Stimulated activated CD8-positive, alpha-beta memory T cell treated with anti-CD3 and anti-CD28 coated beads, Interleukin-2, amount 100 ng/mL, for 1 hour (primary cell): ENCODE measurements at regions not wholly inside any gene's neighbourhood (a gene's known extent, or its start where the extent isn't known, plus 50 kb on each side); places are given as distances from the start of the nearest gene placed in this dataset.
"Not testable (repeated sequence)": the region's sequence is repeated elsewhere in the genome, so short reads cannot be mapped to it uniquely, and the experiment has no call there.

ENCODE experiments used
- DNase-seq, 2 donors: peaks; one replicate each; pipeline ENCODE4 v3.0.0-alpha.2; 2020; ENCODE audit warnings: low read depth in 2 of 2

- no peak for DNase-seq
Observed at GRCh38 chr7:10268034-10268433, 705.6 kb upstream of the PHF14 start.

DNA sequence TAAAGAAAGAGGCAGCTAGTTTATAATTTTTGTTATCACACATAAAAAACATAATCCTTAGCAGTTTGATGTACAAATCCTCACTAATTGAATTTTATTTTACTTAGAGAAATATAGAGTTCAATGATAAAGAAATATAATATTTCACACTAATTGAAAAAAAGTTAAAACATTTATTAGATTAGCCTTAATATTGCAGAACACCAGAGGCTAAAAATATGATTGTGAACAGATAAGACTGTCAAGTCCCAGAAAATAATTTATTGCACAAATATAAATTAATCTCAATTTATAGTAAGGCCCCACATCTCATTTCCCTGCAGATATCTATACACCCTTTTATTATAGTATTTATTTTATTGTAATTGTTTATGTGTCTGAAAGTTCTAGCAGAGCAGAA lies 690.8 kb upstream of the PHF14 start:
- no peak for DNase-seq

DNA sequence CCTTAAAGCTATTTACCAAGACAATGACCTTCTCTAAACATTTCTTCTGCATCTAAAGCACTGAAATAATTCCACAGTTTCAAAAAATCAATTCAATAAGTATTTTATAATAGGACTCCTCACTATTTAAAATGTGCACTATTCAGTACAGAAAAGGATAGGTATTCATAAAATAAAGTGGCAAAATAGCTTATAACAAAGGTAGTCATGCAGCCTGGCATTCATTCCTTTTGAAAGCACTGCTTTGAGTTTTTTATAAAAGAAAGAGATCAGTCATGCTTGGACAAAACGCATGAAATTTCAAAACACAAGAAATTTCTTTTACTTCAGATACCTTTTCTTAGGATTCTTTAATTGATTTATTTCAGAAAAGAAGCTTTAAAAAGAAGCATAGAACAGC lies 689.7 kb upstream of the PHF14 start:
- DNase-seq: no peak

DNA sequence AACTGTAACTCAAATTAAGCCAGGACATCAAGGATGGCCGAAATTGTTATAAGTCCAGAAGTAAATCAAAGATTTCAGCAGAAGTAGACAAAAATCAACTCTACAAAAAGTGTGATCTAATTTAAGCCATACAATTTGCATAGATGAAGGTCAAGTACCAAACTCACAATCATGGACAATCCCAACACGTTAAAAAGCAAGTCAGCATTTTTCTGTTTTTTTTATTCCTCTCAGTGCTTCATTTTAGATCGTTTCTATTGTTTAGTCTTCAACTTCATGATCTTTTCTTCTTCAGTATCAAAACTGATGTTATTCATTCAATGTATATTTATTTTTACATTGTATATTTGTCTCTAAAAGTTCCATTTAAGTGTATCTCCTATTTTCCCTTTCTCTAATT lies 674.3 kb upstream of the PHF14 start:
- no peak for DNase-seq

DNA sequence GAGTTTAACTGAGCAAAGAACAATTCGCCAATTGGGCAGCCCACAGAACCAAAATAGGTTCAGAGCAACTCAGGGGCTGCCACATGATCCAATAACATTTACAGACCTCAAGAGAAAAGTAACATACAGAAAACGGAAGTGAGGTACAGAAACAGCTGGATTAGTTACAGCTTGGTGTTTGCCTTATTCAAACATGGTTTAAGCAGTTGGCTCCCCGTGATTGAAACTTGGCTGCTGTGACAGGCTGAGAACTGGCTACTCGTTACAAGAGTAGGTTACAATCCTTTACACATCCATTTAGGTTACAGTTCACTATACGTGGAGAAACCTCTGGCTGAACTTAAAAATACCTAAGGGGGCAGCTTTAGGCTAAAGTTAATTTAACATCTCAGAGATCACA lies 673.1 kb upstream of the PHF14 start:
- DNase-seq: no peak

DNA sequence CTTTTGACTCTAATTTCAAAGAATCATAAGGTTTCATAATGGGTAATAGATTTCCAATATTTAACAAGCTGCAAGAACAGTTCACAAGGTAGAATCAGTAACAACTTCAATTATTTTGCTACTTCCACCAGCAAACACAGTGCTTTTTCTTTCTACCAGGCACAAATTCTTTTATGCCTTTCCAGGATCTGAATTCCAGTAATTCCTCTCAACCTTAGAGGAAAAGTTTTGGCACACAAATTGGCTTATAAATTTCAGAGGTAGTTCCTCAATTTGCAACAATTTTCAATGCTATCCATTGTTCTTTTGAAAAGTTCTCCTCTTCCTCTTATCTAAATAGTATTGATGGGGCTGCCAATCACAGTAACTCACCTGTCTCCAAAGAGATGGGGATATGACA lies 665.4 kb upstream of the PHF14 start:
- no peak for DNase-seq

- no peak for DNase-seq
Observed at GRCh38 chr7:10312942-10313341, 660.7 kb upstream of the PHF14 start.

DNA sequence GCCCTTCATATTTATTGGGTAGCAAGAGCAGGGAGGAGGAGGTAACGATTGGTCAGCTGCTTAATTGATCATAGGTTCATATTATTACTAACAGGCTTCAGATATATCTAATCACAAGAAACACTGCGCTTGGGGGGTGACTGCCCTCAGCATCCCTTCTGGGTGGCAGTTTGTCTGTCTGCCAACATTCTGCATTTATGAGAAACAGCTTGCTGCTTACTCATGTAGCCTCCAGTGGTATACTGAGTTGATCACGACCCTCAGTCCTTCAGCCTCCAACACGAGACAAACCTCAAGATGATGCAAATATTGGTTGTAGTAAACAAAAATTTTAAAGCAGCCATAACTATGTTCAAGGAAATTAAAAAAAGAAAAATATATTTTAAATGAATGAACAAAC lies 657.8 kb upstream of the PHF14 start:
- no peak for DNase-seq

DNA sequence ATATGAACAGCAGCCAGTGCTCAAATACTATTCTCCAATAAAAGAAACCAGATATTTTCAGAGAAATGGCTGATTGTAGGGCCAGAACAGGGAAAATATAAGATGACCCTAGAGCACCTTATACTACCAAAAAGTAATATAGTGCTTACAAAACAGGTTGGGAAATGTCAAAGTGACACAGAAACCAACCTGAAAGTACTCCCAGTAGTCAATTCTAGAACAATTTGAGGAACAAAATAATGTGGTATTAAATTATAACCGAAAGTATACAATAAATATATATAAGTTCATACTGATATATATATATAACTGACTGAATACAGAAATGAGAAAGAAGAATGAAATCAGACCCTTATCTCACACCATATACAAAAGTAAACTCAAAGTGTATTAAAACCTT lies 657.2 kb upstream of the PHF14 start:
- DNase-seq: no peak

DNA sequence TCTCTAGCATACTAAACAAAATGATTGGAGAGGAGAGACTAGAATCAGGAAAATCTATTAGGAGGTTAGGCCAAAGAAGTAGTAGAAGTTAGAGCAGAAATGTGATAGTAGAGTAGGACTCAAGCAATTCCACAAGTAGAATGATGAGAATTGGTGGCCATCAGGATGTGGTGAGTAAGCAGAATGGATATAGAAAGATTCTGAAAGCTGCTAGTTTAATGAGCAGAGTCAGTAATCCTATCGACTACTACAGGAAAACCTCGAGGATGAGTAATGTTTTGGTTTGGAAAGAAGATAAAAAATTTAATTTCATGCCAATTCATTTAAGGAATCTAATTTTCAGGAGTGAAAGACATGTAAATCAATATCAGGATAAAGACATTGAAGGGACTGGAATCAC lies 648.3 kb upstream of the PHF14 start:
- DNase-seq: no peak

GRCh38 chr7:10343108-10343507 lies 630.6 kb upstream of the PHF14 start:
- no peak for DNase-seq

- DNase-seq: no peak
Observed at GRCh38 chr7:10346032-10346431, 627.6 kb upstream of the PHF14 start.

- no peak for DNase-seq
Observed at GRCh38 chr7:10355816-10356215, 617.9 kb upstream of the PHF14 start.

GRCh38 chr7:10360050-10360449 lies 613.6 kb upstream of the PHF14 start:
- no peak for DNase-seq

GRCh38 chr7:10401793-10402192 lies 571.9 kb upstream of the PHF14 start:
- DNase-seq: no peak

DNA sequence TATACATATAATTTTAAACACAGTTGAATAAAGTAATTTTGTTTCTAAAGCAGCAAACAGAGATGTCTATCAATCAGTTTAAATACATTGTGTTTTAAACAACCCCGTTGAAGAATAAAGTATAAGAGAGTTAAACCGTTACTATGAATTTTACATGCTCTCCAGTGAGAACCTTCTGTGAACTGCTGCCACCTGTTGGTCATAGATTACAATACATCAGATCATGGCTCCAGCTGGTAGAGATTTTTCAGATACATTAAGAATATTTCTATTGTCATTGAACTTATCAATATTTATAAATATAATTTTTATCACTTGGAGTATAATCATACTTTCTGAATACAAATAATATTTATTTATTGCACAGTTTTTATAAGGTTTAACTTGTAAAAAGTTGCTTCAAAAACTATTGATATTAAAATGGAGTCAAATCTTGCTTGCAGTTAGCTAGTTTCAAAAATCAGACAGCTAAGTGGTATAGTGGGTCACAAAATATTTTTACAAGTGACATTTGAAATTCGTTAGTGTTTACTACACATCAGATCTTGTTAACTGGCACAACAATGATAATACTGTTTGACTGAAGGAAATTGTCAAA lies 561.2 kb upstream of the PHF14 start:
- DNase-seq: no peak

DNA sequence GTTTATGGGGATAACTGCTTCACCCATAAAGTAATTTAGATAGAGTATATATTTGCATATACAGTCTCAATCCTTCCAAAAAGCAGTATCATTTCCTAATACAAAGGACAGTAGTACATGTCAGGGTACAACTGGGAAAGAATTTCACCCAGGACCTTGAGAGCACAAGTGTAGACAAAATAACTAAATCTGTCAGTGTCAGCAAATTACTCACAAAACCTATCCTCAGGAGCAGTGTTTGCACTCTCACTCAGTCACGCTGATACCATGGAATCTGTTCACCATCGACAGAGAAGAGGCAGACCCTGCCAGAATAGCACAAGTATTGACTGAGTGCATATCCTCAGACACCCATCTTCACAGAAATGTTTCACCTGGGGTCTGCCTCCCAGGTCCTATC lies 554.7 kb upstream of the PHF14 start:
- no peak for DNase-seq

DNA sequence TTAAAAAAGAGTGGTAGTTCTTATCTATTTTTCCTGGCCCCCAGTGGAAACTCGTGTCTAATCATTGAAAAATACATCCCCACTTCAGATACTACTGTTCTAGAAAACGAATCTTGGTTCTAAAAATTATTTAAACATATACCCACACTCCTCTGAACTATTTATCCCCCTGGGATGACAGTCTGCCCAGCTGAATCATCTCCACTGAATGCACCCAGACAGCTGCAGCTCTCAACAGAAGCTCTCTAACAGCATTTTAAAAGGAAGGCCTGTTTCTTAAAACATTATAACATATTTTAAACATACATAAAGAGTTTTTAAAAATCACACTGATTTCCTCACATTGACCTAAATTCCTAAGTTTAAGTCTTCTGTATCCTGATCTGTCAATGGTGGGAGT lies 544.6 kb upstream of the PHF14 start:
- DNase-seq: no peak

DNA sequence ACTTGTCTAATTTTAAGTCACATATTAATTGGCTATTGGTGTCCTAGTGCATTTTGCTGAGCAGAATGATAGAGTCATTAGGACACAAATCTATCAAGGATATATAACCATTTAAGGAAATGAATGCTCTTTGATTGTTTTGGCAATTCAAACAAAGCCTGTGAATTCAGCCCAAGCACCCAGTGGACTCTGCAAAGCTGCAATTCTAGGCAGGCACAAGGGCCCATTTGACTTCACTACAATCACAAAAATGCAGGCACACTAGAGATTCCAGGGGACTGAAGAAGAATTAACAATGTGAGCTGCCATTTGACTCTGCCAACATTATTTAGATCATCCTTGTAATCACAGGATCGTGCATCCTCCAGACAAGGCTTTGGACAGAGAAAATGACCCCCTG lies 544.2 kb upstream of the PHF14 start:
- no peak for DNase-seq

DNA sequence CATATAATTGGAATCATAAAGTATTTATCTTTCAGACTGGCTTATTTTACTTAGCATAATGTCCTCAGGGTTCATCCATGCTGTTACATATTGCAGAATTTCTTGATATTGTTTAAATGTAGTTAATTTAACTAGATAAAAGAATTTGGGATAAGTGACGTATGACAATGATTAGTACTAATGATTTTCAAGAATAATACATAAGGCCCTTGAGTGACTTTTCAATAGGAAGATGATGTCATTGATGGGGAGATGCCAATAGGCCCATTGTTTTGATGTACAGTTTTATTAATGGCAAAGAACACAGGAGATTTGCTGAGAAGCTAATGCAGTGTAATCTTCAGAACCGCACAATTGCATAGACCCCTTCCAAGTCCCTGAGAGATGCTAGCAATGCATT lies 537.4 kb upstream of the PHF14 start:
- DNase-seq: no peak

- DNase-seq: no peak
Observed at GRCh38 chr7:10439027-10439426, 534.6 kb upstream of the PHF14 start.

GRCh38 chr7:10455936-10456335 lies 517.7 kb upstream of the PHF14 start:
- DNase-seq: no peak

DNA sequence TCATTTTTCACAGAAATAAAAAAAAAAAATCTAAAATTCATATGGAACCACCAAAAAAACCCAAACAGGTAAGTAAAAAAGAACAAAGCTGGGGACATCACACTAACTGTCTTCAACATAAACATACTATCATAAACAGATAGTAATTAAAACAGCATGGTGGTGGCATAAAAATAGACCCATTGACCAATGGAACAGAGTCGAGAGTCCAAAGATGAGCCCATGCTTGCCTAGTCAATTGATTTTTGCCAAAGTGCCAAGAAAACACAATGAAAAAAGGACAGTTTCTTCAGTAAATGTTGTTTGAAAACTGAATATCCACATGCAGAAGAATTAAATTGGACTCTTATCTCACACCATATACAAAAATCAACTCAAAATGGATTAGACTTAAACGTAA lies 513.2 kb upstream of the PHF14 start:
- DNase-seq: no peak

DNA sequence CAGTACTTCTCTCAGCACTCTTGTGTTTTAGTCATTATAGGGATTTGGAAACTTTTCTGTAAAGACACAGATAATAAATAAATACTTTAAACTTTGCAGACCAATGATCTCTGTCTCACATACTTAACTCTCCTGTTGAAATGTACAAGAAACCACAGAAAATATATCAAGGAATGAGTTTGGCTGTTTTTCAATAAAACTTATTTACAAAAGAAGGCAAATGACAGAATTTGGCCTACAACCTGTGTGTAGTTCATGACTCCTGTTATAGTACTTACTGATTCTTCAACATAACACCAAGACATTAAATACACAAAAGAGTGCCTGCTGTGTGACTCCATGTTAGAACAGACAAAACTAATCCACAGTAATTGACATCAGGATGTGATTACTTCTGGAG lies 510.0 kb upstream of the PHF14 start:
- DNase-seq: no peak

- DNase-seq: not testable (repeated sequence)
Observed at GRCh38 chr7:10465536-10465935, 508.1 kb upstream of the PHF14 start.
